ENCODE measurements at regions not wholly inside any gene's neighbourhood (a gene's known extent, or its start where the extent isn't known, plus 50 kb on each side); places are given as distances from the start of the nearest gene placed in this dataset.

DNA sequence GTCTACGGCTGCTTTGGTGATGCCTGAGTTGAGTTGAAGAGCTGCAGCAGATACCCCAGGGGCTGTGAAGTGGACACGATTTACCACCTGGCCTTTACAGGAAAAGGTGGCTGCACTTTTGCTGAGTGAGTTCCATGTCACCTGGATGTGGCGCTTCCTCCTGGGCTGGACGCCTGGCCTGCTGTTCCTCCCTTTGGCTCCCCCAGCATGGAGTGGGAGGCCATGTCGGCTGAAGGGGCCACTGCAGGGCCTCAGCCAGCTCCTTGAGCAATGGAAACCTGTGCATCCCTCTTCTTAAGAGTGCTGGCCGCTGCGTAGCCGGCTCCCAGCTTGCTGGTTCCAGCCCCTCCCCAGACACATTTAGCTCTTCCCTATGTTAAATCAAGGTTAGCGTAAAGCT lies 221.0 kb downstream of the GLRX3 start:
- TF ChIP-seq, protein P1, sequence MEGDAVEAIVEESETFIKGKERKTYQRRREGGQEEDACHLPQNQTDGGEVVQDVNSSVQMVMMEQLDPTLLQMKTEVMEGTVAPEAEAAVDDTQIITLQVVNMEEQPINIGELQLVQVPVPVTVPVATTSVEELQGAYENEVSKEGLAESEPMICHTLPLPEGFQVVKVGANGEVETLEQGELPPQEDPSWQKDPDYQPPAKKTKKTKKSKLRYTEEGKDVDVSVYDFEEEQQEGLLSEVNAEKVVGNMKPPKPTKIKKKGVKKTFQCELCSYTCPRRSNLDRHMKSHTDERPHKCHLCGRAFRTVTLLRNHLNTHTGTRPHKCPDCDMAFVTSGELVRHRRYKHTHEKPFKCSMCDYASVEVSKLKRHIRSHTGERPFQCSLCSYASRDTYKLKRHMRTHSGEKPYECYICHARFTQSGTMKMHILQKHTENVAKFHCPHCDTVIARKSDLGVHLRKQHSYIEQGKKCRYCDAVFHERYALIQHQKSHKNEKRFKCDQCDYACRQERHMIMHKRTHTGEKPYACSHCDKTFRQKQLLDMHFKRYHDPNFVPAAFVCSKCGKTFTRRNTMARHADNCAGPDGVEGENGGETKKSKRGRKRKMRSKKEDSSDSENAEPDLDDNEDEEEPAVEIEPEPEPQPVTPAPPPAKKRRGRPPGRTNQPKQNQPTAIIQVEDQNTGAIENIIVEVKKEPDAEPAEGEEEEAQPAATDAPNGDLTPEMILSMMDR (IDR thresholded peaks at IDR 0.05) = no peak
- TF ChIP-seq POLR2A (IDR thresholded peaks at IDR 0.05) = no peak
